Upper lobe of left lung (tissue), 6 donors: ENCODE measurements at regions not wholly inside any gene's neighbourhood (a gene's known extent, or its start where the extent isn't known, plus 50 kb on each side); places are given as distances from the start of the nearest gene placed in this dataset.

ENCODE experiments used
- ATAC-seq, 2 donors: fragments of 200-7000 bp; cut with Tn5 transposase; one replicate each; pipeline ENCODE4 v1.9.1; 2022; ENCODE audit warnings: mild to moderate bottlenecking in 2 of 2, moderate library complexity in 2 of 2; ENCODE audit not compliant: low FRiP score in 2 of 2
- DNase-seq, 2 donors: peaks; one replicate each; pipeline ENCODE4 v3.0.0-alpha.2; 2019 to 2020
- H3K27ac ChIP-seq, 4 donors: fragments of 200-600 bp; sonication (generic); one replicate each; pipeline ENCODE4 v1.5.1; 2016 to 2019
- H3K27me3 ChIP-seq, 4 donors: fragments of 200-600 bp; sonication (generic); one replicate each; pipeline ENCODE4 v1.5.1; 2017 to 2019
- H3K36me3 ChIP-seq, 4 donors: fragments of 200-600 bp; sonication (generic); one replicate each; pipeline ENCODE4 v1.5.1; 2016 to 2019
- H3K4me1 ChIP-seq, 4 donors: fragments of 200-600 bp; sonication (generic); one replicate each; pipeline ENCODE4 v1.5.1; 2018 to 2019
- H3K4me3 ChIP-seq, 4 donors: fragments of 200-600 bp; sonication (generic); one replicate each; pipeline ENCODE4 v1.5.1; 2017 to 2019; ENCODE audit warnings: mild to moderate bottlenecking in 2 of 4, moderate library complexity in 1 of 4
- H3K9me3 ChIP-seq, 4 donors: fragments of 200-600 bp; sonication (generic); one replicate each; pipeline ENCODE4 v1.5.1; 2018 to 2019
- CTCF ChIP-seq, 6 experiments: fragments of 450-650 bp in 4 of 6; fragments of 200-600 bp in 2 of 6; sonication (generic) in 2 of 6; IDR thresholded peaks; one replicate each; pipeline ENCODE4 v1.5.1; 2016 to 2019; ENCODE audit warnings: antibody characterized with exemption in 6 of 6
- EP300 ChIP-seq, 4 donors: sonication (generic); formaldehyde crosslinking; IDR thresholded peaks; one replicate each; pipeline ENCODE4 v1.5.1; 2017; ENCODE audit warnings: antibody characterized with exemption in 4 of 4, control low read depth in 2 of 4
- POLR2A ChIP-seq, 4 donors: fragments of 450-650 bp; IDR thresholded peaks; one replicate each; pipeline ENCODE4 v1.5.1; 2016 to 2017; ENCODE audit warnings: antibody characterized with exemption in 4 of 4, mild to moderate bottlenecking in 2 of 4
- POLR2AphosphoS5 ChIP-seq, 2 donors: sonication (generic); formaldehyde crosslinking; IDR thresholded peaks; one replicate each; pipeline ENCODE4 v1.5.1; 2017; ENCODE audit warnings: antibody characterized with exemption in 2 of 2
- WGBS, 2 donors: methylation state at CpG; one replicate each; pipeline ENCODE4 v1.1.5; 2017 to 2018; 5-methylcytosine and 5-hydroxymethylcytosine counted together
- donor health status: DM: no; HTN: no; CAD: no; lungs with moderate emphysema.
- donor health status: DM: no; HTN: yes; CAD: no; lungs with severe emphysema.

- TF ChIP-seq POLR2A (IDR thresholded peaks at IDR 0.05) (no peak), CTCF (IDR thresholded peaks at IDR 0.05) (no peak), EP300 (IDR thresholded peaks at IDR 0.05) (no peak), POLR2AphosphoS5 (IDR thresholded peaks at IDR 0.05) (no peak)
- Histone ChIP-seq H3K9me3 (no peaks in the 10 kb centered on the region), H3K4me3 (no peak overlapping the region), H3K4me1 (no peaks in the 10 kb centered on the region), H3K27ac (no peak overlapping the region), H3K36me3 (no peaks in the 10 kb centered on the region), H3K27me3 (no peaks in the 10 kb centered on the region)
- ATAC-seq = no peak
- WGBS, 2 donors = 45 to 50% methylated on average over 2 of the region's 2 CpGs
- no peak for DNase-seq
These were observed 936.1 kb upstream of the FBXO33 start for GRCh38 chr14:40368314-40368713.

DNA sequence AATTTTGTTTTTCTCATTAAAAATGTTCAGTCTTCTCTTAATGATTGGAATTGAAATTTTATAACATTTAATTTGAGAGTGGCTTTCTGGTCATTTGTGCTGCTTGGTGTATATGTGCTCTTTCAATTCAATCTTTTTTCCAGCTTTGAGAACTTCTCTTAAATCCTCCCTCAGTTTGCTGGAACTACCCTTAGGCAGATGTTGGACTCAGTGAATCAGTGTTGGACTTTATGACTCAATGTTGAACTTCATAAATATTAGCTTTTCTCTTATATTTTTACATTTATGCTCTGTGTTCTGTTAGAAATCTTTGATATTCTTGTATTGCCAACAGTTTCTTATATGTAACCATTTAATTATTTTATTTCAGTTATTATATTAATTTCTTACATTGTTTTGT is 935.5 kb upstream of the FBXO33 start:
- Histone ChIP-seq H3K36me3 (no peaks in the 10 kb centered on the region), H3K27ac (no peak overlapping the region), H3K4me1 (no peaks in the 10 kb centered on the region), H3K4me3 (no peak overlapping the region), H3K27me3 (no peaks in the 10 kb centered on the region), H3K9me3 (no peaks in the 10 kb centered on the region)
- no peak for TF ChIP-seq POLR2A (IDR thresholded peaks at IDR 0.05)
- no peak for TF ChIP-seq POLR2AphosphoS5 (IDR thresholded peaks at IDR 0.05)
- no peak for TF ChIP-seq CTCF (IDR thresholded peaks at IDR 0.05)
- TF ChIP-seq EP300 (IDR thresholded peaks at IDR 0.05) = no peak
- no peak for DNase-seq
- ATAC-seq = no peak

DNA sequence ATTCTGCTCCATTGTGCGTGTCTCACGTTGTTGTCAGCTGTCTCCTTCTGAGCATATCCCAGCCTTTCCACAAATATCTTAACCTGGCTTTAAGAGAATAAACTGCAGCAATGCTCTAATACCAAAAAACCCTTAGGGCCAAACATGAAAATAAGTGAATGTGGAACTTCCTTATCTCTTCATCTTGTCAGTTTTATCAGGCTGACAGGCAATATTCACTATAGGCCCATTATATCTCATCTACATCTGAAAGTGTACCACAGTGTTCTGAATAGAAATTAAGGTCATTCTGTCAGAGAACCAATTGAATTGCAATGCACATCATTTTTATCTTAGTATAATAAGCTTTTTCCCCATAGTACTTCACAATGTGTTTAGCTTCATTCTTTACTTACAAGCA is 933.1 kb upstream of the FBXO33 start:
- TF ChIP-seq POLR2AphosphoS5 (IDR thresholded peaks at IDR 0.05) = no peak
- no peak for TF ChIP-seq POLR2A (IDR thresholded peaks at IDR 0.05)
- TF ChIP-seq EP300 (IDR thresholded peaks at IDR 0.05) = no peak
- no peak for TF ChIP-seq CTCF (IDR thresholded peaks at IDR 0.05)
- H3K4me1 ChIP-seq = no peaks in the 10 kb centered on the region
- no peaks in the 10 kb centered on the region for H3K27me3 ChIP-seq
- no peaks in the 10 kb centered on the region for H3K36me3 ChIP-seq
- H3K9me3 ChIP-seq = no peaks in the 10 kb centered on the region
- WGBS, 2 donors = 77 to 83% methylated on average over 2 of the region's 2 CpGs
- H3K27ac ChIP-seq = no peak overlapping the region
- ATAC-seq (no peak), DNase-seq (no peak)
- no peak overlapping the region for H3K4me3 ChIP-seq

DNA sequence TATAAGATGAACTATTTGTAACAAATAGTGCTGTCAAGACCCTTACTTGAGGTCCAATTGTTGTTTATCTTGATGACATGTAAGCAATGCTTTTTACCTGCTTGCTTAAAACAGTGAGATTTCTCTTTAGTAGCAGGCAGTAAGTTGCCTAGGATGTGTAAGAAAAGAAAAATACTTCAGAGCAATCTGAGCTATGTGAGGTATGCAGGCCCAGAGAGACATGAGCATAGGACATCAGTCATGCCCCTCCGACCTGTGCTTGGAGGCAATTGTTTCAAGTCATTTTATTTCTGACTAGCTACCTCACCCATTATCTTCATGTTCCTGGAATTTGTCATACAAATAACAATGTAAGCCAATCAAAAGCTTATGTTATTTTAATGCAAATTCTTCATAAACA is 930.6 kb upstream of the FBXO33 start:
- no peak overlapping the region for H3K4me3 ChIP-seq
- DNase-seq = no peak

More for the DNA sequence above, 930.6 kb upstream of the FBXO33 start:
- Histone ChIP-seq H3K9me3 (no peaks in the 10 kb centered on the region), H3K27ac (no peak overlapping the region), H3K4me1 (no peaks in the 10 kb centered on the region), H3K36me3 (no peaks in the 10 kb centered on the region), H3K27me3 (no peaks in the 10 kb centered on the region)
- 29 to 55% methylated on average over 1 of the region's 1 CpG for WGBS, 2 donors
- TF ChIP-seq CTCF (IDR thresholded peaks at IDR 0.05) (no peak), EP300 (IDR thresholded peaks at IDR 0.05) (no peak), POLR2AphosphoS5 (IDR thresholded peaks at IDR 0.05) (no peak), POLR2A (IDR thresholded peaks at IDR 0.05) (no peak)
- no peak for ATAC-seq
